ENCODE measurements at regions not wholly inside any gene's neighbourhood (a gene's known extent, or its start where the extent isn't known, plus 50 kb on each side); places are given as distances from the start of the nearest gene placed in this dataset.

DNA sequence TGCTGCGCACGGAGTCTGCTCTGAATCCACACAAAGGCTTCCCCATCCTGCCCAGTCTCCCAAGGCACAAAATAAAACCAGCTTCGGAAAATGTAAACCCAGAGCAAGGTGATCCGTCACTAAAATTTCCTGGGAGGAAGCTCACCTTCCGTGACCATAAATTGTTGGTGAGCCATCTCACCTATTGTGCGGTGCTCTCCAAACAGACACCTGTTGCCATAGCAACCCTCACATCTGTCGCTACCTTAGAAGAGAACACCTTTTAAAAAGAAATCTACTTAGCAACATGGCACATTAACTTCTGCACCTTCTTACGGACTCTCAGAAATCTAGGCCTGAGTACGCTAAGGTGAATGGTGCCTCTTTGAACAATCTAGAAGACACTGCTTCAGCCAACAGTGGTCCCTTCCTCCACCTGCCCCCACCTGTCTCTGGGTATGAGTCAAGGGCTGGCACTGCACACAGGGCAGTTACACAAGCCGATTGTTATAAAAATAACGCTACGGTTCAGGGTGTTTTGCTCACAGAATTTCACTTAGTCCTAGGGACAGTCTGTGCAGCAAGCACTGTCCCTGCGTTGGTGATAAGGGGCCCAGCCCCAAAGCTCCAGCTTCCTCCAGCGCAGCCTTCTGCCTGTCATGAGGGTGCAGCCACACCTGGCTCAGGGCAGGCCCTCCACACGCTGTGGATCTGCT, 114.9 kb upstream of the ID2 start:
- no peak overlapping the region for H3K4me2 ChIP-seq
- H3K79me2 ChIP-seq (ENCODE audit: low read depth), result no peaks in the 10 kb centered on the region
- peaks cover 9% of the 10 kb centered on the region for H3K9me3 Mint-ChIP-seq
- TF ChIP-seq, protein P1, sequence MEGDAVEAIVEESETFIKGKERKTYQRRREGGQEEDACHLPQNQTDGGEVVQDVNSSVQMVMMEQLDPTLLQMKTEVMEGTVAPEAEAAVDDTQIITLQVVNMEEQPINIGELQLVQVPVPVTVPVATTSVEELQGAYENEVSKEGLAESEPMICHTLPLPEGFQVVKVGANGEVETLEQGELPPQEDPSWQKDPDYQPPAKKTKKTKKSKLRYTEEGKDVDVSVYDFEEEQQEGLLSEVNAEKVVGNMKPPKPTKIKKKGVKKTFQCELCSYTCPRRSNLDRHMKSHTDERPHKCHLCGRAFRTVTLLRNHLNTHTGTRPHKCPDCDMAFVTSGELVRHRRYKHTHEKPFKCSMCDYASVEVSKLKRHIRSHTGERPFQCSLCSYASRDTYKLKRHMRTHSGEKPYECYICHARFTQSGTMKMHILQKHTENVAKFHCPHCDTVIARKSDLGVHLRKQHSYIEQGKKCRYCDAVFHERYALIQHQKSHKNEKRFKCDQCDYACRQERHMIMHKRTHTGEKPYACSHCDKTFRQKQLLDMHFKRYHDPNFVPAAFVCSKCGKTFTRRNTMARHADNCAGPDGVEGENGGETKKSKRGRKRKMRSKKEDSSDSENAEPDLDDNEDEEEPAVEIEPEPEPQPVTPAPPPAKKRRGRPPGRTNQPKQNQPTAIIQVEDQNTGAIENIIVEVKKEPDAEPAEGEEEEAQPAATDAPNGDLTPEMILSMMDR (IDR thresholded peaks at IDR 0.05), result no peak
- TF ChIP-seq EZH2 (IDR thresholded peaks at IDR 0.05), result no peak
- no peak for TF ChIP-seq EZH2phosphoT487 (IDR thresholded peaks at IDR 0.05)
- H3F3A ChIP-seq (ENCODE audit: low read depth), result no peaks in the 10 kb centered on the region
- H2AFZ ChIP-seq (replicated peaks), result no peak overlapping the region
- H3K4me3 Mint-ChIP-seq, result no peak overlapping the region
- DNase-seq (ENCODE audit: low spot score), result no peak
- no peaks in the 10 kb centered on the region for H3K4me1 ChIP-seq
- no peak overlapping the region for H3K9ac ChIP-seq
- H3K27ac Mint-ChIP-seq, result peak overlapping the region; percentile 39
- H3K36me3 ChIP-seq, result no peaks in the 10 kb centered on the region
- peaks cover 38% of the 10 kb centered on the region for H3K4me1 Mint-ChIP-seq
- peaks cover 2% of the 10 kb centered on the region for H3K36me3 Mint-ChIP-seq
- no peak overlapping the region for H3K27ac ChIP-seq
- H3K9me3 ChIP-seq (ENCODE audit: low read depth), result no peaks in the 10 kb centered on the region
- peaks cover 7% of the 10 kb centered on the region for H3K27me3 Mint-ChIP-seq (ENCODE audit: insufficient read depth, low read depth)
- H4K20me1 ChIP-seq (ENCODE audit: low read depth), result no peaks in the 10 kb centered on the region
- no peak overlapping the region for H3K4me3 ChIP-seq
- H3K27me3 ChIP-seq, result no peaks in the 10 kb centered on the region

DNA sequence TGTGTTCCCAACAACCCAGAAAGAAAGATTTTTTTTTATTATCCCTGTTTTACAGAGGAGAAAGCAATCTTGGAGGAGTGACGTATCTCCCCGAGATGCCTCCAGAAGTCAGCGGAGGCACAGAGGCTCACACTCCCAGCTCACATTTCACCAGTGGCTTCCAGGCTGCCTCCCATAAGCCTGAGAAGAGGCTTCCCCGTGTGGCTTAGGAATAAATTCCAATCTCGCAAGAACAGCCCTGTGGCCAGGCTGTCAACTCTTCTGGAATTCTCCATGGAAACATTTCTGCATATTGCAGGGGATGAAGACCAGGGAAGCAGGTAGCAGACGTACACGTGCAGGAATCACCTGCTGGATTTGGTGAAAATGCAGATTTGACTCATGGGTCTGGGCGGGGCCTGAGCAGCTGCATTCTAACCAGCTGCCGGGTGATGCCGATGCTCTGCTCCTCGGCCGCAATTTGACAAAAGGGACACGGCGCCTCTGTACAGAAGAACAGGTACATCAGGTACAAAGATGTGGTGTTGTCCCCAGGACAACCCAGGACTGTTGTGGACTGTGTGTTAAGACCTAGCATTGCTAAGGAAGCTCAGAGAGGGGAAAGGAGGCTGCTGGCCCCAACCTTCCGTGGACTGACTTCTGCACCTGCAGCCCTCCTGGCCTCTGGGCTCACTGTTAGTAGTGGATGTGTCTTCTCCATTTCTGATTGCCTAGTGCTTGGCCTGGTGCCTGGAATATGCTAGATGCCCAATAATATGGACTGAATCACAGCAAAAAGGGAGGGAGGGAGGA, 114.2 kb upstream of the ID2 start:
- H3K9me3 Mint-ChIP-seq, result peaks cover 3% of the 10 kb centered on the region
- no peaks in the 10 kb centered on the region for H3K27me3 ChIP-seq
- no peaks in the 10 kb centered on the region for H3K4me1 ChIP-seq
- no peak for DNase-seq (ENCODE audit: low spot score)
- H3K4me3 Mint-ChIP-seq, result no peak overlapping the region
- H3K27ac Mint-ChIP-seq, result no peak overlapping the region
- H3K27ac ChIP-seq, result no peak overlapping the region
- H3K79me2 ChIP-seq (ENCODE audit: low read depth), result no peaks in the 10 kb centered on the region
- no peaks in the 10 kb centered on the region for H3K9me3 ChIP-seq (ENCODE audit: low read depth)
- no peaks in the 10 kb centered on the region for H3K36me3 ChIP-seq
- TF ChIP-seq EZH2 (IDR thresholded peaks at IDR 0.05) (no peak), EZH2phosphoT487 (IDR thresholded peaks at IDR 0.05) (no peak)
- TF ChIP-seq, protein P1 (IDR thresholded peaks at IDR 0.05), result no peak
- H3K4me3 ChIP-seq, result no peak overlapping the region
- no peak overlapping the region for H3K4me2 ChIP-seq
- H3K36me3 Mint-ChIP-seq, result peaks cover 2% of the 10 kb centered on the region
- H3K9ac ChIP-seq, result no peak overlapping the region
- H2AFZ ChIP-seq (replicated peaks), result no peak overlapping the region
- H3K4me1 Mint-ChIP-seq, result peaks cover 43% of the 10 kb centered on the region
- no peaks in the 10 kb centered on the region for H4K20me1 ChIP-seq (ENCODE audit: low read depth)
- peaks cover 7% of the 10 kb centered on the region for H3K27me3 Mint-ChIP-seq (ENCODE audit: insufficient read depth, low read depth)
- H3F3A ChIP-seq (ENCODE audit: low read depth), result no peaks in the 10 kb centered on the region

DNA sequence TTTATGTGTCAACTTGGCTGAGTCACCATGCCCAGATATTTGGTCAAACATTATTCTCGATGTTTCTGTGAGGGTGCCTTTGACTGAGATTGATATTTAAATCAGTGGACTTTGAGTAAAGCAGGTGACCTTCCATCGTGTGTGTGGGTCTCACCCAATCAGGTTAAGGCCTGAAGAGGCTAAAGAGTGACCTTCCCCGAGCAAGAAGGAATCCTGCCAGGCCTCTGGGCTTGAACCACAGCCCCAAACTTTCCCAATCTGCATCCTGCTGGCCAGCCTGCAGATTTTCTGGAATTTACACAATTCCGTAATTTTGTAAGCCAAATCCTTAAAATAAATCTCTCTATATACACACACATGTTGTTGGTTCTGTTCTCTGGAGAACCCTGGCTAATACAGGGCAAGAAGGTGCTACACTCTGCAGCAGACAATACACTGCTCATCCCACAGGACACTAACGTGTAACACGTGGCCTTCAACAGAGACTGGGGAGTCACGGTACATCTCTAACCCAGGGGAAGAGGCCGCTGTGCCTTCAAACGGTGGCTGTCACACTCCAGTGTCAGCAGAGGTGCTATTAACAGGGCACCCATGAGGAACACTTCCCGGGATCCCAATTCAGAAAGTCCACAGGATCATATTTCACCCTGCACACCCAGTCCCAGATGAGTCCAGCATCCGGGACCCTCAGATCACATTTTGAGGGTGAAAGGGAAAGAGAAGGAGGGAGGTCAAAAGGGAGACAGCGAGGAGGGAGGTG, 113.1 kb upstream of the ID2 start:
- no peak overlapping the region for H3K27ac Mint-ChIP-seq
- H2AFZ ChIP-seq (replicated peaks), result no peak overlapping the region
- peaks cover 48% of the 10 kb centered on the region for H3K4me1 Mint-ChIP-seq
- no peaks in the 10 kb centered on the region for H3K36me3 ChIP-seq
- no peak overlapping the region for H3K27ac ChIP-seq
- H3F3A ChIP-seq (ENCODE audit: low read depth), result no peaks in the 10 kb centered on the region
- no peaks in the 10 kb centered on the region for H4K20me1 ChIP-seq (ENCODE audit: low read depth)
- no peak overlapping the region for H3K4me2 ChIP-seq
- no peak overlapping the region for H3K4me3 Mint-ChIP-seq
- DNase-seq (ENCODE audit: low spot score), result no peak
- no peak overlapping the region for H3K9ac ChIP-seq
- peaks cover 2% of the 10 kb centered on the region for H3K36me3 Mint-ChIP-seq
- no peaks in the 10 kb centered on the region for H3K27me3 ChIP-seq
- H3K4me3 ChIP-seq, result no peak overlapping the region
- peaks cover 5% of the 10 kb centered on the region for H3K4me1 ChIP-seq
- no peaks in the 10 kb centered on the region for H3K9me3 ChIP-seq (ENCODE audit: low read depth)
- no peaks in the 10 kb centered on the region for H3K79me2 ChIP-seq (ENCODE audit: low read depth)
- no peaks in the 10 kb centered on the region for H3K9me3 Mint-ChIP-seq
- H3K27me3 Mint-ChIP-seq (ENCODE audit: insufficient read depth, low read depth), result peaks cover 10% of the 10 kb centered on the region
- TF ChIP-seq, protein P1 (IDR thresholded peaks at IDR 0.05), result no peak
- TF ChIP-seq EZH2 (IDR thresholded peaks at IDR 0.05) (no peak), EZH2phosphoT487 (IDR thresholded peaks at IDR 0.05) (no peak)
